Fibroblast of lung (primary cell): ENCODE measurements at regions not wholly inside any gene's neighbourhood (a gene's known extent, or its start where the extent isn't known, plus 50 kb on each side); places are given as distances from the start of the nearest gene placed in this dataset.

ENCODE experiments used
- DNase-seq, 2 donors: peaks; one replicate each; pipeline versions ENCODE4 v3.0.0 to v3.0.0-alpha.2; 2010; ENCODE audit warnings: low read depth in 2 of 2
- H2AFZ ChIP-seq: 2 replicates; pipeline ENCODE4 v1.5.1; 2012; ENCODE audit warnings: low read length, control low read depth, inconsistent platforms
- H3K27ac ChIP-seq: 2 replicates; pipeline ENCODE4 v1.5.1; 2011; ENCODE audit warnings: low read length, control low read depth; ENCODE audit not compliant: insufficient read depth
- H3K27me3 ChIP-seq: 2 replicates; pipeline ENCODE4 v1.5.1; 2011; ENCODE audit warnings: mild to moderate bottlenecking, low read length; ENCODE audit not compliant: control insufficient read depth, insufficient read depth
- H3K36me3 ChIP-seq: 2 replicates; pipeline ENCODE4 v1.5.1; 2011; ENCODE audit warnings: low read length; ENCODE audit not compliant: control insufficient read depth, insufficient read depth
- H3K4me1 ChIP-seq: 2 replicates; pipeline ENCODE4 v1.5.1; 2011; ENCODE audit warnings: low read length; ENCODE audit not compliant: control insufficient read depth, insufficient read depth; ENCODE audit errors: extremely low read depth
- H3K4me2 ChIP-seq: 2 replicates; pipeline ENCODE4 v1.5.1; 2011; ENCODE audit warnings: low read length, control low read depth; ENCODE audit not compliant: insufficient read depth; ENCODE audit errors: extremely low read depth
- H3K4me3 ChIP-seq, 4 experiments: fragments of 200-600 bp in 1 of 4; sonication (generic) in 1 of 4; replicated peaks in 1 of 4; 2 replicates each; pipeline ENCODE4 v1.5.1; 2011 to 2016; ENCODE audit warnings: low read length in 4 of 4, low read depth in 3 of 4, mild to moderate bottlenecking in 3 of 4, control low read depth in 2 of 4, inconsistent platforms in 1 of 4, mixed read lengths in 1 of 4; ENCODE audit not compliant: insufficient read depth in 1 of 4; ENCODE audit errors: control extremely low read depth in 1 of 4
- H3K79me2 ChIP-seq: 2 replicates; pipeline ENCODE4 v1.5.1; 2012; ENCODE audit warnings: mild to moderate bottlenecking, low read length, inconsistent platforms; ENCODE audit not compliant: control insufficient read depth, insufficient read depth
- H3K9ac ChIP-seq: 2 replicates; pipeline ENCODE4 v1.5.1; 2011; ENCODE audit warnings: mild to moderate bottlenecking, low read length, control low read depth; ENCODE audit not compliant: insufficient read depth
- H3K9me3 ChIP-seq: 2 replicates; pipeline ENCODE4 v1.5.1; 2012; ENCODE audit warnings: low read depth, low read length; ENCODE audit not compliant: control insufficient read depth, insufficient read depth
- H4K20me1 ChIP-seq: 2 replicates; pipeline ENCODE4 v1.5.1; 2011; ENCODE audit warnings: low read length; ENCODE audit not compliant: control insufficient read depth, insufficient read depth; ENCODE audit errors: extremely low read depth
- EZH2 ChIP-seq: IDR thresholded peaks from 2 replicates; pipeline ENCODE4 v1.5.1; 2012; ENCODE audit warnings: low read length, control low read depth, mild to moderate bottlenecking; ENCODE audit errors: missing control alignments
- TF ChIP-seq, protein P1 (sequence below), 2 donors: IDR thresholded peaks in 1 of 2; conservative IDR thresholded peaks in 1 of 2; 1 replicate in 1 of 2; 2 replicates in 1 of 2; pipeline ENCODE4 v1.5.1; 2011 to 2012; ENCODE audit warnings: low read length in 2 of 2, control low read depth in 1 of 2, inconsistent platforms in 1 of 2, low read depth in 1 of 2, mild to moderate bottlenecking in 1 of 2

DNA sequence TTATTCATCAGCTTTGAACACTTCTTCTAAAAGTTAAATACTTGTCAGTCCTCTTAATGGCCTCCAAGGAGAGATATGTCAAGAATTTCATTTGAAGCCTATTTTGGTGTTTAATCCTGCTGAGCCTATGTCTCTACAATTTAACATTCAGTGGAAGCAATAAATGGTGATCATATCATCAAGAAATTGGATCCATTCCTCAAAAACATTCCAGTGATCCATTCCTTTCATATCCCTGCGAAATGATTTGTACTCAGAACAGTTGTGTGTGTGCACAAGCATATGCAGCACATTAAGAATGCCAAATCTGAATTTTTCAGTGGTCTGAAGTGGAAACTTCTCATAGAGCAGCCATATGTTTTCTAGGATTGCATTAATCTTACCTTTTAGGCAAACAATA, 373.7 kb upstream of the SYT1 start:
- H2AFZ ChIP-seq, result no peak overlapping the region

DNA sequence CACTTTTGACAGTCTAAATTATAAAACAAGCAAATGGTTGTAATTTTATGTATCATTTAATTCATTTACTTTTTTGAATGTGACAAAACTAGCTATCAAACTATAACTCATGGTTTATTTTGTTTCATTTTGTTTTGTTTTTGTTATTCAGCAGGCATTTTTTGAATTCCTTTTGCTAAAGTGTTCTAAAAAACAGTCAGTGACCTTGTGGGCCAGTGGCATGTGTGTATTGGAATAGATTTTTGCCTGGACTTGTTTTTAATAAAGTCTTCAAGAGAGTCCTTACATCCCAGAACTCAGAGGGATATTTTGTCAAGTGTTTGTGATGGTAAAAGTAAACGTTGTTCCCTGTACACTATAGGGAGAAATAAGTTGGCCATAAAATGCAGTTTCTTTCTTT, 369.7 kb upstream of the SYT1 start:
- no peaks in the 10 kb centered on the region for H3K27me3 ChIP-seq
- no peaks in the 10 kb centered on the region for H3K36me3 ChIP-seq
- no peaks in the 10 kb centered on the region for H3K4me1 ChIP-seq
- DNase-seq, result peak; percentile 25 to 56
- no peaks in the 10 kb centered on the region for H3K79me2 ChIP-seq
- H3K4me2 ChIP-seq, result no peak overlapping the region
- H2AFZ ChIP-seq, result no peak overlapping the region
- H4K20me1 ChIP-seq, result no peaks in the 10 kb centered on the region
- no peak overlapping the region for H3K9ac ChIP-seq
- TF ChIP-seq, protein P1, sequence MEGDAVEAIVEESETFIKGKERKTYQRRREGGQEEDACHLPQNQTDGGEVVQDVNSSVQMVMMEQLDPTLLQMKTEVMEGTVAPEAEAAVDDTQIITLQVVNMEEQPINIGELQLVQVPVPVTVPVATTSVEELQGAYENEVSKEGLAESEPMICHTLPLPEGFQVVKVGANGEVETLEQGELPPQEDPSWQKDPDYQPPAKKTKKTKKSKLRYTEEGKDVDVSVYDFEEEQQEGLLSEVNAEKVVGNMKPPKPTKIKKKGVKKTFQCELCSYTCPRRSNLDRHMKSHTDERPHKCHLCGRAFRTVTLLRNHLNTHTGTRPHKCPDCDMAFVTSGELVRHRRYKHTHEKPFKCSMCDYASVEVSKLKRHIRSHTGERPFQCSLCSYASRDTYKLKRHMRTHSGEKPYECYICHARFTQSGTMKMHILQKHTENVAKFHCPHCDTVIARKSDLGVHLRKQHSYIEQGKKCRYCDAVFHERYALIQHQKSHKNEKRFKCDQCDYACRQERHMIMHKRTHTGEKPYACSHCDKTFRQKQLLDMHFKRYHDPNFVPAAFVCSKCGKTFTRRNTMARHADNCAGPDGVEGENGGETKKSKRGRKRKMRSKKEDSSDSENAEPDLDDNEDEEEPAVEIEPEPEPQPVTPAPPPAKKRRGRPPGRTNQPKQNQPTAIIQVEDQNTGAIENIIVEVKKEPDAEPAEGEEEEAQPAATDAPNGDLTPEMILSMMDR (conservative IDR thresholded peaks at IDR 0.05 in 1 of 2, IDR thresholded peaks at IDR 0.05 in 1 of 2; ENCODE audit: low read depth in 1 of 2, low read length in 2 of 2), result no peak
- TF ChIP-seq EZH2, result no peak
- no peak overlapping the region for H3K4me3 ChIP-seq
- H3K9me3 ChIP-seq, result no peaks in the 10 kb centered on the region
- H3K27ac ChIP-seq, result no peak overlapping the region

More for the DNA sequence above, 373.7 kb upstream of the SYT1 start:
- peak in 1 of 2 donors; percentile 75 for DNase-seq
- Histone ChIP-seq H3K36me3 (no peaks in the 10 kb centered on the region), H3K9me3 (no peaks in the 10 kb centered on the region), H4K20me1 (no peaks in the 10 kb centered on the region), H3K27ac (no peak overlapping the region), H3K4me3 (no peak overlapping the region), H3K79me2 (no peaks in the 10 kb centered on the region), H3K4me1 (no peaks in the 10 kb centered on the region), H3K9ac (no peak overlapping the region), H3K4me2 (no peak overlapping the region), H3K27me3 (no peaks in the 10 kb centered on the region)
- no peak for TF ChIP-seq EZH2
- TF ChIP-seq, protein P1 (conservative IDR thresholded peaks at IDR 0.05 in 1 of 2, IDR thresholded peaks at IDR 0.05 in 1 of 2; ENCODE audit: low read depth in 1 of 2, low read length in 2 of 2), result no peak

DNA sequence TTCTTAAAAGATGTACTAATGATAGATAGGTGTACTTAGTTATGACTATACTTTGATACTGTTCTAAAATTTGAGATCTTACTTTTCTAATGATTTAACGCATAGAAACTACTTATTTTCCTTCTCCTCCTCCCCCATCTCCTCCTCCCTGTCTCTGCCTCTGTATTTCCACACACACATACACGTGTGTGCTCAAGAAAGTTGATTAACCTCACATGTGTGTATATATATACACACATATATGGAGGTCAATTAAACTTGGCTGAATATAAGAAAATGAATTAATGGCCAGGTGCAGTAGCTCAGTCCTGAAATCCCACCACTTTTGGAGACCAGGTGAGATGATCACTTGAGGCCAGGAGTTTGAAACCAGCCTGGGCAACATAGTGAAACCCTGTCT, 362.7 kb upstream of the SYT1 start:
- TF ChIP-seq EZH2, result no peak
- TF ChIP-seq, protein P1 (conservative IDR thresholded peaks at IDR 0.05 in 1 of 2, IDR thresholded peaks at IDR 0.05 in 1 of 2; ENCODE audit: low read depth in 1 of 2, low read length in 2 of 2), result no peak
- Histone ChIP-seq H3K4me3 (no peak overlapping the region), H3K36me3 (no peaks in the 10 kb centered on the region), H3K9me3 (no peaks in the 10 kb centered on the region), H3K4me1 (no peaks in the 10 kb centered on the region), H3K27ac (no peak overlapping the region), H3K4me2 (no peak overlapping the region), H2AFZ (no peak overlapping the region), H3K27me3 (no peaks in the 10 kb centered on the region), H4K20me1 (no peaks in the 10 kb centered on the region), H3K79me2 (no peaks in the 10 kb centered on the region), H3K9ac (no peak overlapping the region)
- DNase-seq, result no peak
